PC-9 (cell line): ENCODE measurements at regions not wholly inside any gene's neighbourhood (a gene's known extent, or its start where the extent isn't known, plus 50 kb on each side); places are given as distances from the start of the nearest gene placed in this dataset.

Experiments used
- BruUV-seq: library from RNA; stranded (reverse); fragments of 400-500 nt; replicated peaks from 2 replicates; lab custom pipeline; 2021; lab: Mats Ljungman, UMichigan
- CTCF ChIA-PET: fragments of 300-600 bp; sonication (Branson Sonifier 250); formaldehyde crosslinking; loops from one replicate; lab custom pipeline; 2022; ENCODE audit warnings: antibody characterized with exemption; lab: Charles Lee
- POLR2A ChIA-PET: fragments of 300-600 bp; sonication (Branson Sonifier 250); formaldehyde crosslinking; loops from one replicate; lab custom pipeline; 2022; ENCODE audit warnings: antibody characterized with exemption; ENCODE audit not compliant: unreplicated experiment; lab: Charles Lee
- DNase-seq, 2 experiments: peaks; one replicate each; pipeline versions ENCODE4 v3.0.0 to v3.0.0-alpha.2; 2015 to 2022; ENCODE audit warnings: mixed read lengths in 1 of 2
- H2AFZ ChIP-seq: fragments of 200-600 bp; sonication (generic); 2 replicates; pipeline ENCODE4 v1.8.1; 2017; ENCODE audit warnings: antibody characterized with exemption
- H3F3A ChIP-seq: fragments of 200-600 bp; sonication (generic); 2 replicates; pipeline ENCODE4 v1.8.1; 2017; ENCODE audit warnings: antibody characterized with exemption, mild to moderate bottlenecking, low read depth; ENCODE audit not compliant: insufficient read depth
- H3K27ac ChIP-seq: fragments of 200-600 bp; sonication (generic); 2 replicates; pipeline ENCODE4 v1.6.1; 2016; ENCODE audit warnings: mixed run types
- H3K27me3 ChIP-seq: fragments of 200-600 bp; sonication (generic); 2 replicates; pipeline ENCODE4 v1.6.1; 2016; ENCODE audit warnings: low read depth, mixed run types; ENCODE audit not compliant: insufficient read depth
- H3K36me3 ChIP-seq: fragments of 200-600 bp; sonication (generic); 2 replicates; pipeline ENCODE4 v1.6.1; 2016; ENCODE audit warnings: low read depth, mixed run types
- H3K4me1 ChIP-seq: fragments of 200-600 bp; sonication (generic); replicated peaks from 2 replicates; pipeline ENCODE4 v1.6.1; 2016; ENCODE audit warnings: mixed run types; ENCODE audit not compliant: insufficient read depth
- H3K4me2 ChIP-seq: fragments of 200-600 bp; sonication (generic); 2 replicates; pipeline ENCODE4 v1.6.1; 2017; ENCODE audit warnings: mixed run types
- H3K4me3 ChIP-seq: fragments of 200-600 bp; sonication (generic); 2 replicates; pipeline ENCODE4 v1.6.1; 2016; ENCODE audit warnings: mixed run types
- H3K79me2 ChIP-seq: fragments of 200-600 bp; sonication (generic); 2 replicates; pipeline ENCODE4 v1.6.1; 2017; ENCODE audit warnings: low read depth, mixed run types
- H3K9me2 ChIP-seq: fragments of 200-600 bp; sonication (generic); 2 replicates; pipeline ENCODE4 v1.8.1; 2017; ENCODE audit warnings: mild to moderate bottlenecking; ENCODE audit not compliant: insufficient read depth
- H3K9me3 ChIP-seq: fragments of 200-600 bp; sonication (generic); 2 replicates; pipeline ENCODE4 v1.8.1; 2016; ENCODE audit warnings: low read depth; ENCODE audit not compliant: insufficient read depth
- H4K20me1 ChIP-seq: fragments of 200-600 bp; sonication (generic); 2 replicates; pipeline ENCODE4 v1.8.1; 2017; ENCODE audit not compliant: insufficient read depth
- EZH2 ChIP-seq: fragments of 200-600 bp; sonication (generic); IDR thresholded peaks from 2 replicates; pipeline ENCODE4 v1.8.0; 2017; ENCODE audit warnings: antibody characterized with exemption, low read depth
- intact Hi-C: fragments of 100-400 bp; cut with micrococcal nuclease; formaldehyde crosslinking; loops from one replicate; pipeline ENCODE4 v1.10.0; 2022; ENCODE audit not compliant: unreplicated experiment
- TF ChIP-seq, protein P1 (sequence below): fragments of 200-600 bp; sonication (generic); conservative IDR thresholded peaks from 2 replicates; pipeline ENCODE4 v1.6.1; 2017; ENCODE audit warnings: mixed run types, antibody characterized with exemption, mild to moderate bottlenecking, moderate library complexity

DNA sequence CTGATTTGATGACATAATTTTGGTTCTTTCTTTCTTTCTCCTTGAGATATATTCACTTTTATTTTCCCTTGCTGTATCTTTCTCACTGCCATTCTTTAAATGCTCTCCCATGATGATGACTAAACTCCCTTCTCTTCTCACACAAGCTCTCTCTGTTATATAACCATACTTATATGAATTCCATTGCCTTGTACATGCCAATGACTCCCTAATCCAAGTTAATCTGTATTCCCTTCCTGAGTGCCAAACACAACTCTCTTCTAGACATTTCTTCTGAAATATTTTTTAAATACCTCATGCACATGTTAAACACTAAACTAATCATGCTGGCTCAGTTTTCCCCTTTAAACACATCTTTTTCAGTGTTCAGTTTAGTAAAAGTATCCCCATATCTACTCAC, 62.2 kb upstream of the ST8SIA4 start:
- H3K4me1 ChIP-seq: no peaks in the 10 kb centered on the region
- H3K9me2 ChIP-seq: no peaks in the 10 kb centered on the region; the same call in 1 of the 2 replicates
- ChIA-PET POLR2A (no interaction called here), CTCF (no interaction called here)
- H3K79me2 ChIP-seq: no peaks in the 10 kb centered on the region
- DNase-seq: no peak
- intact Hi-C loops: no loop called here
- no TSS peak for BruUV-seq
- no peaks in the 10 kb centered on the region for H4K20me1 ChIP-seq
- H3K4me2 ChIP-seq: no peak overlapping the region
- H3K27ac ChIP-seq: no peak overlapping the region
- no peaks in the 10 kb centered on the region for H3K36me3 ChIP-seq
- TF ChIP-seq, protein P1, sequence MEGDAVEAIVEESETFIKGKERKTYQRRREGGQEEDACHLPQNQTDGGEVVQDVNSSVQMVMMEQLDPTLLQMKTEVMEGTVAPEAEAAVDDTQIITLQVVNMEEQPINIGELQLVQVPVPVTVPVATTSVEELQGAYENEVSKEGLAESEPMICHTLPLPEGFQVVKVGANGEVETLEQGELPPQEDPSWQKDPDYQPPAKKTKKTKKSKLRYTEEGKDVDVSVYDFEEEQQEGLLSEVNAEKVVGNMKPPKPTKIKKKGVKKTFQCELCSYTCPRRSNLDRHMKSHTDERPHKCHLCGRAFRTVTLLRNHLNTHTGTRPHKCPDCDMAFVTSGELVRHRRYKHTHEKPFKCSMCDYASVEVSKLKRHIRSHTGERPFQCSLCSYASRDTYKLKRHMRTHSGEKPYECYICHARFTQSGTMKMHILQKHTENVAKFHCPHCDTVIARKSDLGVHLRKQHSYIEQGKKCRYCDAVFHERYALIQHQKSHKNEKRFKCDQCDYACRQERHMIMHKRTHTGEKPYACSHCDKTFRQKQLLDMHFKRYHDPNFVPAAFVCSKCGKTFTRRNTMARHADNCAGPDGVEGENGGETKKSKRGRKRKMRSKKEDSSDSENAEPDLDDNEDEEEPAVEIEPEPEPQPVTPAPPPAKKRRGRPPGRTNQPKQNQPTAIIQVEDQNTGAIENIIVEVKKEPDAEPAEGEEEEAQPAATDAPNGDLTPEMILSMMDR: no peak
- TF ChIP-seq EZH2: no peak
- H3K4me3 ChIP-seq: no peak overlapping the region
- no peak overlapping the region for H2AFZ ChIP-seq
- H3K9me3 ChIP-seq: no peaks in the 10 kb centered on the region
- H3F3A ChIP-seq: no peaks in the 10 kb centered on the region
- H3K27me3 ChIP-seq: no peaks in the 10 kb centered on the region
